22Rv1 (cell line): ENCODE measurements at regions not wholly inside any gene's neighbourhood (a gene's known extent, or its start where the extent isn't known, plus 50 kb on each side); places are given as distances from the start of the nearest gene placed in this dataset.

ENCODE experiments used
- H3K27ac ChIP-seq: fragments of 450-650 bp; 2 replicates; pipeline ENCODE4 v1.5.1; 2017
- CTCF ChIP-seq: fragments of 450-650 bp; IDR thresholded peaks from 2 replicates; pipeline ENCODE4 v1.5.1; 2017; ENCODE audit warnings: mild to moderate bottlenecking
- ZFX ChIP-seq: fragments of 450-650 bp; IDR thresholded peaks from 2 replicates; pipeline ENCODE4 v1.6.1; 2017; ENCODE audit warnings: antibody characterized with exemption, borderline replicate concordance

GRCh38 chr6:21321531-21321930, 272.0 kb upstream of the SOX4 start:
- TF ChIP-seq ZFX (no peak), CTCF (no peak)
- no peak overlapping the region for H3K27ac ChIP-seq

GRCh38 chr6:21323577-21323976, 270.0 kb upstream of the SOX4 start:
- TF ChIP-seq CTCF: no peak
- no peak for TF ChIP-seq ZFX
- H3K27ac ChIP-seq: no peak overlapping the region

GRCh38 chr6:21325201-21325856, 268.2 kb upstream of the SOX4 start:
- H3K27ac ChIP-seq: no peak overlapping the region; the same call in 1 of the 2 replicates
- TF ChIP-seq CTCF (no peak), ZFX (no peak)

GRCh38 chr6:21327326-21328112, 266.0 kb upstream of the SOX4 start:
- no peak for TF ChIP-seq CTCF
- TF ChIP-seq ZFX: no peak
- H3K27ac ChIP-seq: no peak overlapping the region

GRCh38 chr6:21331235-21331634, 262.3 kb upstream of the SOX4 start:
- no peak overlapping the region for H3K27ac ChIP-seq
- no peak for TF ChIP-seq ZFX

- TF ChIP-seq CTCF (no peak), ZFX (no peak)
- no peak overlapping the region for H3K27ac ChIP-seq
Measured at GRCh38 chr6:21332077-21332476, 261.5 kb upstream of the SOX4 start.

GRCh38 chr6:21332660-21333059, 260.9 kb upstream of the SOX4 start:
- H3K27ac ChIP-seq: no peak overlapping the region
- TF ChIP-seq CTCF: no peak
- TF ChIP-seq ZFX: no peak
